ENCODE measurements at regions not wholly inside any gene's neighbourhood (a gene's known extent, or its start where the extent isn't known, plus 50 kb on each side); places are given as distances from the start of the nearest gene placed in this dataset.

- Histone ChIP-seq H2BK20ac (ENCODE audit: low read length) (no peak overlapping the region), H3K36me3 (ENCODE audit: control insufficient read depth in 2 of 4, insufficient read depth in 4 of 4, low read length in 3 of 4) (no peaks in the 10 kb centered on the region), H2AK5ac (ENCODE audit: low read depth, low read length) (no peak overlapping the region), H2AFZ (ENCODE audit: low read length) (no peak overlapping the region), H3K14ac (ENCODE audit: insufficient read length) (no peak overlapping the region), H3K27ac (ENCODE audit: low read depth, low read length) (no peak overlapping the region), H3K9ac (replicated peaks in 1 of 4; ENCODE audit: extremely low read depth in 1 of 4, low read depth in 3 of 4, low read length in 3 of 4) (no peak overlapping the region), H3K27me3 (replicated peaks in 1 of 4; ENCODE audit: control insufficient read depth in 3 of 4, extremely low read depth in 1 of 4, insufficient read depth in 3 of 4, low read length in 3 of 4) (peaks cover 0 to 1% (median 0%) of the 10 kb centered on the region in 4 experiments; a peak in 1 of 7 replicates), H4K91ac (replicated peaks; ENCODE audit: insufficient read length, low read length) (no peak overlapping the region), H4K5ac (ENCODE audit: insufficient read length, low read depth, low read length) (no peak overlapping the region), H2BK15ac (ENCODE audit: low read length) (no peak overlapping the region), H4K8ac (ENCODE audit: extremely low read depth, insufficient read depth, low read length) (no peak overlapping the region), H3K23ac (ENCODE audit: insufficient read length) (no peak overlapping the region), H2BK5ac (ENCODE audit: low read depth, low read length) (no peak overlapping the region), H3K4me2 (ENCODE audit: insufficient read depth in 1 of 2, low read depth in 2 of 2, low read length in 2 of 2) (no peak overlapping the region), H3K4ac (replicated peaks; ENCODE audit: insufficient read length, low read depth, low read length) (no peak overlapping the region), H3K4me3 (ENCODE audit: extremely low read depth in 1 of 4, insufficient read depth in 2 of 4, low read depth in 3 of 4, low read length in 4 of 4) (no peak overlapping the region), H3K18ac (ENCODE audit: extremely low read depth, low read length) (no peak overlapping the region), H2BK12ac (ENCODE audit: low read depth, low read length) (no peak overlapping the region), H3K56ac (replicated peaks; ENCODE audit: insufficient read length, low read depth, low read length) (no peak overlapping the region), H4K20me1 (replicated peaks in 1 of 2; ENCODE audit: control insufficient read depth in 1 of 2, insufficient read depth in 2 of 2, low read length in 2 of 2) (no peaks in the 10 kb centered on the region), H3K9me3 (ENCODE audit: insufficient read depth in 2 of 2, low read depth in 1 of 2, low read length in 1 of 2) (no peaks in the 10 kb centered on the region), H3K4me1 (replicated peaks in 1 of 4; ENCODE audit: control insufficient read depth in 3 of 4, insufficient read depth in 4 of 4, low read length in 3 of 4) (no peaks in the 10 kb centered on the region), H3K79me1 (ENCODE audit: low read depth, low read length) (no peaks in the 10 kb centered on the region), H2BK120ac (replicated peaks; ENCODE audit: low read depth, low read length) (no peak overlapping the region), H3K23me2 (ENCODE audit: low read depth, low read length) (0 out of 2 replicates have a peak, but pooled peaks cover 3% of the 10 kb centered on the region), H3K79me2 (ENCODE audit: control insufficient read depth in 1 of 2, insufficient read depth in 2 of 2, low read length in 2 of 2) (no peaks in the 10 kb centered on the region)
- CTCF ChIA-PET (ENCODE audit: partially characterized antibody): interaction anchor here (1.0 kb wide), 1 partner anchor 12 kb away, joined by 3 read pairs; no protein-coding TSS in a partner anchor
- FAIRE-seq (no peak), DNase-seq (ENCODE audit: low read depth in 1 of 2, low spot score in 2 of 2) (no peak)
- POLR2A ChIA-PET (ENCODE audit: partially characterized antibody): no interaction called here
- WGBS, 2 experiments (ENCODE audit: extremely low coverage in 1 of 2, insufficient coverage in 1 of 2, insufficient read length in 1 of 2, insufficient replicate concordance in 2 of 2, low coverage in 1 of 2, low lambda C conversion rate in 2 of 2, missing lambda C conversion rate in 1 of 2): 86% methylated on average over 8 of the region's 8 CpGs; no CpG with 5 or more reads in 1 of the 2 experiments
- TF ChIP-seq SP1 (IDR thresholded peaks at IDR 0.05; ENCODE audit: low read depth, low read length) (no peak), TBP (IDR thresholded peaks at IDR 0.05; ENCODE audit: low read depth, low read length) (no peak), SIN3A (conservative IDR thresholded peaks at IDR 0.05 in 1 of 2, IDR thresholded peaks at IDR 0.05 in 1 of 2; ENCODE audit: low read depth in 1 of 2, low read length in 2 of 2) (no peak), PHF8 (conservative IDR thresholded peaks at IDR 0.05; ENCODE audit: low read depth, low read length) (no peak), CHD1 (IDR thresholded peaks at IDR 0.05; ENCODE audit: low read depth, low read length) (no peak), TAF1 (IDR thresholded peaks at IDR 0.05; ENCODE audit: low read depth, low read length) (no peak), EGR1 (IDR thresholded peaks at IDR 0.05; ENCODE audit: borderline replicate concordance, low read depth, low read length) (no peak), RXRA (IDR thresholded peaks at IDR 0.05; ENCODE audit: insufficient read depth, low read depth, low read length) (no peak), TCF12 (IDR thresholded peaks at IDR 0.05; ENCODE audit: low read depth, low read length) (no peak)
These were observed 56.9 kb downstream of the RDH14 start for GRCh38 chr2:18503376-18504228.
